ENCODE measurements at regions not wholly inside any gene's neighbourhood (a gene's known extent, or its start where the extent isn't known, plus 50 kb on each side); places are given as distances from the start of the nearest gene placed in this dataset.

DNA sequence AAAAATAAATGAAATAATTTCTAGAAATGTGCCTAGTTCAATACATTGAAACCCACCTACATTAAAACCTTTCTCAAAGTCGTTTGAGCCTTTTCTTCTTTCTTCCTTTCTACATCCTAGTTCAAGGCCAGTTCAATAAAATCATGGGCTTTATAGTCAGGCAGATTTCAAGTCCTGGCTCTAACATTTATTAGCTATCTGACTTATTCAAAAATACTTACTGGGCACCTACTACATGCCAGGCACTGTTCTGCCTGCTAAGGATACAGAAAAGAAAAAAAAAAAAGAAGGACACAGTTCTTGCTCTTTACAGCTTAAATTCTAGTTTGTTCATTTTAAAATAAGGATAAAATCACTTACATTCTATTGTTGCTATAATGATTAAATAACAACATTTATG is 134.2 kb upstream of the FGGY start:
- TF ChIP-seq, protein P1, sequence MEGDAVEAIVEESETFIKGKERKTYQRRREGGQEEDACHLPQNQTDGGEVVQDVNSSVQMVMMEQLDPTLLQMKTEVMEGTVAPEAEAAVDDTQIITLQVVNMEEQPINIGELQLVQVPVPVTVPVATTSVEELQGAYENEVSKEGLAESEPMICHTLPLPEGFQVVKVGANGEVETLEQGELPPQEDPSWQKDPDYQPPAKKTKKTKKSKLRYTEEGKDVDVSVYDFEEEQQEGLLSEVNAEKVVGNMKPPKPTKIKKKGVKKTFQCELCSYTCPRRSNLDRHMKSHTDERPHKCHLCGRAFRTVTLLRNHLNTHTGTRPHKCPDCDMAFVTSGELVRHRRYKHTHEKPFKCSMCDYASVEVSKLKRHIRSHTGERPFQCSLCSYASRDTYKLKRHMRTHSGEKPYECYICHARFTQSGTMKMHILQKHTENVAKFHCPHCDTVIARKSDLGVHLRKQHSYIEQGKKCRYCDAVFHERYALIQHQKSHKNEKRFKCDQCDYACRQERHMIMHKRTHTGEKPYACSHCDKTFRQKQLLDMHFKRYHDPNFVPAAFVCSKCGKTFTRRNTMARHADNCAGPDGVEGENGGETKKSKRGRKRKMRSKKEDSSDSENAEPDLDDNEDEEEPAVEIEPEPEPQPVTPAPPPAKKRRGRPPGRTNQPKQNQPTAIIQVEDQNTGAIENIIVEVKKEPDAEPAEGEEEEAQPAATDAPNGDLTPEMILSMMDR (IDR thresholded peaks at IDR 0.05): no peak
- TF ChIP-seq POLR2A (IDR thresholded peaks at IDR 0.05): no peak

All from uterus (tissue), 2 donors.